HG03558 (cell line): ENCODE measurements at regions not wholly inside any gene's neighbourhood (a gene's known extent, or its start where the extent isn't known, plus 50 kb on each side); places are given as distances from the start of the nearest gene placed in this dataset.
"Not testable (repeated sequence)": the region's sequence is repeated elsewhere in the genome, so short reads cannot be mapped to it uniquely, and the experiment has no call there.

Experiments used
- ATAC-seq: cut with Tn5 transposase; IDR thresholded peaks from one replicate; pipeline ENCODE4 v1.9.1; 2021; ENCODE audit warnings: moderate number of reproducible peaks; ENCODE audit not compliant: unreplicated experiment; ENCODE audit errors: extremely low read depth

DNA sequence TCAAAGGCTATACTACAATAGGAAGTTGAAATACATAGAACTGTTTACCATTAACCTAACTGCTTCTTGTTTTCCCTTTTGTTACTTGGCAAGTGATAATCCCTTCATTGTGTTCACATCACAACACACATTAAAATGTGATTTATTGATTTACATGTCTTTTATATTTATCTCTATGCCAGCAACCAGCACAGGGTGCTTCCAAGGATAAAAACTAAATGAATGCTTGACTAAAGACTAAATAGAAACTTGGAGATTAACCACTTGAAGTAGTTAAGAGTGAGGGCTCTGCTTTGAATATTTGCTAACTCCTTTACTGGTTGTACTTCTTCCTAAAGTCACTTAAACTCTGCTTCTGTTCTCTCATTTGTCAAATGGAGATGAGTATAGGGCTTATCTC, 1730.6 kb downstream of the EFNA5 start:
- ATAC-seq = no peak

DNA sequence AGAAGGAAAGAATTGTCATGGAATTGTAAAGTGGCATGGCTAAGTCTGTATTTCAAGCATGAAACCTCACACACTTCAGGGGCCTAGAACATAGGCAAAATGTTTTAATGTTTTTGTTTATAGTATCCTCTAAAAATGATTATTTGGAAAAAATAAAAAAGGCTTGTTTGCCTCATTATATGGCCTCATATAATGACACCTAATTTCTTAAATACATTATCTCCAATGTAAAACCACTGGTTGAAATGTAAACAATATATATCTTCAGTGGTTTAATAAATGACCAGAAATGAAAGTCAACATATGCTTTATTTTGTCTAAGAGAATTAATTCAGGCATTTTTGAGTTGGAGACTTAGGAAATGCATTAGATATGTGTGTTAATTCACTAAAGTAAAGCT, 1736.6 kb downstream of the EFNA5 start:
- ATAC-seq = no peak

DNA sequence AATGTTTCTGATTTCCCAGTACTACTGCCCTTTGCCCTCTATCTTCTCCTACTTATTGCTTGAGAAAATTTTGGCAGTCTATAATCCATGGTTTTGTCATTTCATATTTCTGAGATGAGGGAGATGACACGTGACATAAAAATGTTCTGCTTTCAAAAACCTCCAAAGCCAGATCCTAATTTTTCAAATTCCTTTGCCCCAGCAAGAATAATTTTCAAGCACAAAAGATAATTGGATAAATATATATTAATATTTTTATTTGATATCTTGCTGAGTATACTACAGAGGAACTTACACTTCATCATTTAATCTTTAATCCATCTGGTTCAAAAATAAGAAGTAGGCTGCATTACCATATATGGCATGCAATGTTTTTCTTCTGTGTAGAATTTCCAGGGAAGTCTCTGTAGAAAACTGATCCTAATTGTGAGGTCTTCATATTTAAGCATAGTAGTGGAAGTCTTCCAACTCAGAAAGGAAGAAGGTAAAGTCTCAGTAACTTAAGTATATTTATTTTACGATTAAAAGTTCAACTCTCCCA, 1738.8 kb downstream of the EFNA5 start:
- no peak for ATAC-seq

DNA sequence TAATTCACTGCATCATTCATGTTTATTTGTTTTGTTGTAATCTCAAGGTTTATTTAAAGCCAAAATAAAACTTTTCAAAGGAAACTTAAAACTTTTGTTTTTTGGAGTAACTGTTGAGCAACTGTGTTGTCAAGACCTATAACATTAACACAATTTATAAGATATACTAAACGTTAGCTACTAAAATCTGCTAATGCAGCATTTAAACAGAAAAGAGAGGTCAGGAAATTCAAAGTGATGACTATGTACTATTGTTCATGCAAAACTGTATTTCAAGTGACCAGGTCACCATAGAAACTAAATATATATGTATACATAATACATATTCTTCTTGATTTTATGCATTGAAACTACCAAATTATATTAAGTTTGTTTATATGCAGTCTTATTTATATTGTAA, 1740.9 kb downstream of the EFNA5 start:
- ATAC-seq = no peak

DNA sequence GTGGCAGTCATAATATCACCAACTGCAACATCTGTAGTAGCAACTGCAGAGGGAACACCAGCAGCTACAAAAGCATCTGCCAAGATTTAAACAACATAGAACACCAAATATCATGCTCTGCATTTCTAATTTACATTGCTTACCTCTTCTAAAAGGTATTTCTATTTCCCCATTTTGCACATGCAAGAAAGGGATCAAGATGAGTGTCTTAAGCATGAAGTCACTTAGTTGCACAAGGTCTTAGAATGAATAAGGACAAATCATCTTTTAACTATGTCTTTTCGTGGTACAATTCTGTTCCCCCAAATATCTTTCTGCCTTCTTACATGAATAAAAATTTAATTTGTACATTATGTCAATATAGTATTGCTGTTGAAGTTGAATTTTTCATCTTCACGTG, 1746.4 kb downstream of the EFNA5 start:
- ATAC-seq = no peak

DNA sequence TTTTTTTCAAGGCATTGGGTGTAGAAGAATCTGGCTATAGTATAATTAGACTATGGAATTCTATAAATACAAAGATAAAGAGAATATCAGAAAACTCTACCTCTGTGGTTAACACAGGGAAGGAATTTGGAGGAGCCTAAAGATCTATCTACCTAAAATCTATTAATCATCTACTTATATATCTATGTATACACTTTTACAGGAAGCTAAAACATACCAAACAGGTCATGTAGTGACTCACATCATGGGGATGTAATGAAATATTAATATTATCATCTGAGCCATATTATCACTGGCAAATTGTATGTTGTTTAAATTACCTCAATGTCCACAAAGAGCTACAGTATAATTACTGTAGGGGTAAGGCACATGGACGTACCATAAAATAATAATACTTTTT, 1748.2 kb downstream of the EFNA5 start:
- no peak for ATAC-seq

DNA sequence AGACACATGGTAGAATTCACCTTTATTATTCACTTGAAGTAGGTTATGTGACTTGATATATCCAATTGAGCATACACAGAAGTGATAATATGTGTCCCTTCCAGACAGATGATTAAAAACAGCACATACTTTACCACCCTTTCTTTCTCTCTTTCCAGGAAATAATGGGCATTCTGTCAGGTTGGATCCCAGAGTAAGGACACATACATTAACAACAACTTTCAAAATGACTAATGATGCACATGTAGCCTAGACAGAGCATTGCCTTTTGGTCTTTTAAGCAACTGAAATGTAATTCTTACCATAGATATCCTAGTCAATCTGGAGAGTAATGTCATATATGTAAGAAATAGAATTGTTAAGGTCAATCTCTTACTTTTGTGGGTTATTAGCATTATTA, 1748.7 kb downstream of the EFNA5 start:
- no peak for ATAC-seq

DNA sequence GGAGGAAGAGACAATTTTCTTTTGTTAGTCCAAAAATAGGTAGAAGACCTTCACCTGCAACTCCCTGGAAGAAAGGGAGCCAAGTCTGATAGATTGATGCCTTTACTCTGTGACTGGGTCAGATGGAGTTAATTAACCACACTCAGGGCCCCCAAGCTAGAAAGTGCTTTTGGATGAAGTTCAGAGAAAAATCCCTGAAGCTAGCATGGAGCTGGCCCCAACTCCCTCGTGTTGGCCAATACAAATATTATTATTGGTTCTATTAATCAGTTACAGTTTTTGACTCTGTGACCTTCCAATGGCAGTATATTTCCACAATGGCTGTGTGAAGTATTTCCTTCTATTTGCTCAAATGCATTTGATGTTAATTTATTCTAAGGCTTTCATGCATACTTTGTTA, 1753.5 kb downstream of the EFNA5 start:
- no peak for ATAC-seq

DNA sequence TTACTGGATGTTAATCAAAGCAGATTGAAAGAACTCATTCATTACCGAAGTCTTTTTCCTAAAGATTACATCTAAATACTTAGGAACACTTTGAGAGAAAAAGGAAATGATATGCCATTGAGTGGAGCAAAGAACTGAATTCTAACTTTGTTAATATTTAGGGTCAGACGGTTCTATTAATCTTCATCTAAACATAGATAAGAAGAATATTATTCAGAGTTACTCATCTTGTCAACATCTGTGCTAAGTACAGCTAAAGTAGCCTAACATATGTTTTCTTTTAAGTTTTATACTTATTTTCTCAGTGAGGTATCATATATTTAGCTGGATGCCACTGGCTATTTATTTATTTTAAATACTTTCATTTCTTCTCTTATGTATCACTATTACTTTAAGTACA, 1763.7 kb downstream of the EFNA5 start:
- ATAC-seq = no peak

DNA sequence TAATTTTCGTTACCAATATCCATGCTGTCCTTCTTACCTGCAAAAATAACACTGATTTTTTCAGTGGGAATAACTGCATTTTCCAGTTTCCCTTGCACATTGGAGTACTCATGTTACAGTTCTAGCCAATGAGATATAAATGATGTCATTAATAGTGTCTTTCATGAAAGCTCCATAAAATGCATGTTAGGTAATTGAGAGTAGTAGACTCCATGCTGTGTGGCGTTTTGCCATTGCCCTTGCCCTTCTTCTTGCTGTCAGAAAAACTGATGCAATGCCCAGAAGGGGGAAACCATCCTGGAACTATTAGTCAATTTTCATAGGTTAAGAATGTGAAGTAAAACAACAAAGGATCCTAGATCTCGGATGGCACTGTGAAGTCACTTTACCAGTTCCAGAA, 1765.3 kb downstream of the EFNA5 start:
- ATAC-seq = no peak

DNA sequence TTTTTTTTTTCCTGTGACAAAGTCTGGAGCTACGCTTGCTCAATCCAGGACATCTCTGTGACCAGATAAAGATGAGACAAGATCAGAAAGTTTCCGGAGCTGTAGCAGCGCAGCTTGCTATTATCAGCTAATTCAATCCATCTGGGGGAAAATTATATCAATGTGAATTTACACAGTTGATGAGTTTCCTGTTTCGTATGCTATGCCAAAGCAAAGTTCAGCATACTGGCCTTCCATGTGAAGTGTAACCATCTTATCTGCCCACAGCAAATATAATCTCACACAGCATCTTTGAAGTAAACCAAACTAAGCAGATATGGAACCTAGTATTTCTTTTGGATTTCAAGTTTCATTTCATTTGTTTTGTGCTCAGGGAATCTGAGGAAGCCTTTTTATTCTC, 1767.7 kb downstream of the EFNA5 start:
- no peak for ATAC-seq

DNA sequence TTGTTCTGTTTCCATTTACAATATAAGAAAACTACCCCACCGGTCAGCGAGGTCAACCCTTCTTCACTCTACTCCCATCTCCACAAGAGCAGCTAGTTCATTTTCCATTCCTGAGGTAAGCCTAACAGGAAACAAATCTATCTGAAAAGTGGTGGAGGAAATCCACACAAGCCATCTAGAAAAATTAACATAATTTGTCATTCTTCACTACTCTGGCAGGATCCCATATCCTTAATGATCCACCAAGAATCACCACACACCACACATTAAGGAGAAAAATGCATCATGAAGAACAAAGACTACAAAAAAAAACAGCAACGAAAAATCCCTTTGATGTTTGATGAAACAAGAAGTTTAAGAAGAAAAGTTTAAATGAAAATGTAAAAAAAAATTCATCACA, 1771.0 kb downstream of the EFNA5 start:
- ATAC-seq = no peak

DNA sequence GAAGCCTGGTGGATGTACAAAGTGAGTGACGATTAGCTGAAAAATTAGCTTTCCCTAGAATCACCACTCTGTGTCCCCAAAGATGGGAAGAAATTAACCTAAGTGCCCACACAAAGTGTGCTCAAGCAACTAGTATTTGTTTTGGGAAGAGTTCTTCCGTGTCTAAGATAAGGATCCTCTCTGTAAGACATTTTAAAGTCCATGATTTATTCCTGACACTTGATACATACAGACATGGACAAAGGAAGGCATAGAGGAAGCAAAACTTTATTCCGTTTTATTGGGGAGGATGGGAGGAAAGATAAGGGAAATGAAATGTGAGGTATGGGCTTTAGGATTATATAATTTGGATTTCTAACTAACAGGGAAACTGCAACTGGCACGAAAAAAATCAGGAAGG, 1772.6 kb downstream of the EFNA5 start:
- no peak for ATAC-seq

DNA sequence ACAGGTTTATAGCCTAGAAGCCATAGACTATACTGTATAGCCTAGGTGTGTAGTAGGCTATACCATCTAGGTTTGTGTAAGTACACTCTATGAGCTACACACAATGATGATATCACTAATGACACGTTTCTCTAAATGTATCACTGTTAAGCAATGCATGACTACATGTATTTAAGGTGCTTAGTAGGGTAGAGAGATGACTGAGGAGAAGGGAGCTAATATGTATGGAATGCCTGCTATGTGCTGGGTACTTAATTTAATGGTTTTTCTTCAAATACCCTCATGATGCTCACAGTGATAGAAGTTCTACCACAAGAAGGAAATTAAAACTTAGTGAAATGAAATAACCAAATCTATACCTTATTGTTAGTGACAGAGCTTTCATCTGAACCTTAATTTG, 1785.5 kb downstream of the EFNA5 start:
- ATAC-seq = no peak

DNA sequence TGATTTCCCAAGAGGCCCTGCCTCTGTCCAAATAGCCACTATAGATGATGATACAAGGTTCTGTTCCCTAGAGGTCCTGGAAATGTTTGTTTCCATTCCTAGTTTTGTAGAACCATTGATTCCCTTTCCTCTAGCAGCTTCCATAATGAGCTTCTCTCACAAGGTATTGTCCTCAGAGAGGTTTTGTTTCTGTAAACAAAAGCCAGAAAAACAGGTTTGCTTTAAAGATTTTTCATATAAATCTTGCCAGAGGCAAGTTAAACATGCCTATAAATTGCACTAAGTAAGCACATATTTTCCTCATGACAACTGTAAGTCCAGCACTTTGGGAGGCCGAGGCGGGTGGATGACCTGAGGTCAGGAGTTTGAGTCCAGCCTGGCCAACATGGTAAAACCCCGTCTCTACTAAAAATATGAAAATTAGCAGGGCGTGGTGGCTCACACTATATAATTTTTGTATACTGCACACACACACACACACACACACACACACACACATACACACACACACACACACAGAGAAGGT, 1787.7 kb downstream of the EFNA5 start:
- no peak for ATAC-seq

DNA sequence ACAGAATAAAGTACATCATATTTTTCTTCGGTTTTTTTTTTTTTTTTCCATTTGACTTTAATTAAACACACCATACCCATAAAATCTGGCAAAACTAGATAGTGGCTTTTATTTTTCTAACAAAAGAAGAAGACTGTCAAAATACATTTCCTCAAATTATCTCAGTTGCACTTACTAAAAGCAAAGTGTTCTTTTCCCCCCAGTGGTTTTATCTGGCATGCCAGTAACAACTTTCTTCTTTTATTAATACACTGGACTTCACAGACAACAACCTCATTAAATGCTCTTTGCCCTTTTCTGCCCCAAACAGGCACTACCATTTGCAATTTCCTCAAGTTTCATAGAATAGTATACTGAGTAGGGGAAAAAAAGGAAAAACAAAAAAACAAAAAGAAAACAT, 1792.3 kb downstream of the EFNA5 start:
- ATAC-seq = no peak

DNA sequence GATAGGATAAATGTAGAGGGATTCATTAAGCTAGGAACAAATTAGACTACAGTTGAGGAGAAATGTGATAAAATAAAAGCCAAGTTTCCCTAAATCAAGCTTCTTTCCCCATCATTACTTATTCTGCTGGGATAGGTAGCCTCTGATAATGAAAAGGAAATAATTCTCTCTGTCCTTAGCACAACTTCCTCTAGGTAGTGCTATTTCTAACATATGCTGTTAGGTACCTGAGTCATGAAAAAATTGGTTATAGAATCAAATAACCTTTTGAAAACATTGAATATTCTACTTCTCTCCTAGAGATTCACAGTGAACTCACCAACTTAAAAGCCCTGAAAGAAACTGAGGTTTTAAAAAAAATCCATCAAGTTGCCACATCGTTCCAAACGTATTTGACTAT, 1793.1 kb downstream of the EFNA5 start:
- no peak for ATAC-seq

DNA sequence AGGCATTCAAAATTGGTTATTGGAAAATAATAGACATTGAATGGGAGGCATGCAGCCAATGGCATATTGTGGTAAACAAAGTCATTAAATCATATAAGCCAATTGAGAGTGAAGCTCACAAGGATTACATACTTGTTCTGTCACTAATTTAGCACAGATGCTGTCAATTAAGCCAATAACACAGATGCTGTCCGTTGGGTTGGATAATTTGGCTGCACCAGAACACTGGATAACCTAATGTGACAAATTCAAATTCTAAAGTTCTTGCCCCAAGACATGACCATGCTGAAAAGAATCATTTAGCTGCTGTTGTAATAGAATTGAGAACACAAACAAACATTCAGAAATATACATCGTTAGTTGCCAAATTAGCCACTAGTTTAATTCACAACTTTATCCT, 1796.4 kb downstream of the EFNA5 start:
- no peak for ATAC-seq

DNA sequence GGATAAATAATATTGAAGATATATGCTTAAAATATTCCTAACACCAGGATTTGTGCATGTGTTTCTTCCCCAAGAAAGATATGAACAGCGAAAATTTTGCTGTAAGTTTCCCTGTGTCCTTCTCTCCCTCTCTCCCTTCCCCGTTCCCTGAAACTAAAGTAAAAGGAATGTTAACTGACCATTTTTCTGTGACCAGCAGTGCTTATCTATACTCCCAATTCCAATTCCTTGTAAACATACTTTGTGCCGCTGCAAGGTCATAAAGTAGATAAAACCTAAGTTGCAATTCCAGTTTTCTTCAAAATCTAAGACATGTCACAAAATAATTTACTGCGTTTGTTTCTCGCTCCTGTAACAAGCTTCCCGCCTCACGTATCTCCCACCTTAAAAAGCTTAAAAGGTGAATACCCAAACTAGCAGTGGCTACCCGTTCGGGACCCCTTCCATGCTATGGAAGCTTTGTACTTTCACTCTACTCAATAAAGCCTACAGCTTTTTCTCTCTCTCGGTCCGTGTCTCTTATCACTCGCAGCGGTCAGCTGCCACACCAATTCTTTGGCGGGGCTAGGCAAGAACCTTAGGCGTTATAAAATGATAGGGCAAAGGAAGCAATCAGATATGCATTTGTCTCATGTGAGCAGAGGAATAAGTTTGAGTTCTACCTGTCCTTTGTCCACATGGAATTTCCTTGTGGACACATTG, 1798.0 kb downstream of the EFNA5 start:
- ATAC-seq = no peak

DNA sequence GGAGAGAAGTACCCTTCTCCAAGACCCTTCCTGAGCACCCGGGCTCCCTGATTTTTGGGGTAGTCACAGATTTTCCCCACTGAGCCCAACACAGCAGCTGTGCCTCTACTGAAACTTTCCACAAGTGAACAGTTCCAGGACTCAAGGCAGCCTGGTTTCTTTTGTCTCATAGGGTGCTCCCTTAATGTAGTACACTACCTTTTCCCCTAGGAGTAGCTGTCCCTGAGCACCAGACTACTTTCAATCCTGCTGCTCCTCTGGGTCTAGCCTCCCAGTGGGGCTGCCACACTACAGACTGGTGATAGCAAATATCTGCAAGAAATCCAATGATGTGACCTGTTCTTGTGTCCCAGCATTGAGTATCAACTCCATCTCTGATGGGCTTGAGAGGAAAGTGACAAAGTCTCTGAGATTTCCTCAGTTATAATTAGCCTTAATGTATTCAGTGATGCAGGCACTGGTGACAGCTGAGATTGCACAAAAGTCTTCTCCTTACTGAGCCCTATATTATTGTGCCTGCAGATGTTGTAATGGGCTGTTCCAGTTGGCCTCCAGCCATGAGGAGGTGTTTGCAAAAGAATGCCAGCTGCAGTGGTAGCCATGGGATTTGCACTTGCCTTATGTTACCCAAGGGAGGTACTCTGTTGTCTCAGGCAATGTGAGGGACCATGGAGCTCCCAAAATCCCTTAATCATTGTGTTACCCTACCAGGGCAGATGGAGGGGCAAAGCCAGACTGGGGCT, 1802.5 kb downstream of the EFNA5 start:
- ATAC-seq = no peak

DNA sequence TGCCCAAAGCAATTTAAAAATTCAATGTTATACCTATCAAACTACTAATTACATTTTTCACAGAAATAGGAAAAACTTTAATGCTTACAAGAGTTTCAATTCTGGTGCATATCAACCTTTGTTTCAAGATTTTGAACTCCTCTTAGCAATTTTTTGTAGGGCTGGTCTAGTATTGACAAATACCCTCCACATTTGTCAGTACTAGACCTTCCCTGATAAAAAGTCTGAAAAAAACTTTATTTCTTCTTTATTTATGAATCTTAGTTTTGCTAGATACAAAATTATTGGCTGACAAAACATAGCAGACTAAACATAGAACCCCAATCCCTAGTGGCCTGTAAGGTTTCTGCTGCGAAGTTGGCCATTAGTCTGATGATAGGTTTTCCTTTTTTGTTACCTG, 1804.9 kb downstream of the EFNA5 start:
- no peak for ATAC-seq

DNA sequence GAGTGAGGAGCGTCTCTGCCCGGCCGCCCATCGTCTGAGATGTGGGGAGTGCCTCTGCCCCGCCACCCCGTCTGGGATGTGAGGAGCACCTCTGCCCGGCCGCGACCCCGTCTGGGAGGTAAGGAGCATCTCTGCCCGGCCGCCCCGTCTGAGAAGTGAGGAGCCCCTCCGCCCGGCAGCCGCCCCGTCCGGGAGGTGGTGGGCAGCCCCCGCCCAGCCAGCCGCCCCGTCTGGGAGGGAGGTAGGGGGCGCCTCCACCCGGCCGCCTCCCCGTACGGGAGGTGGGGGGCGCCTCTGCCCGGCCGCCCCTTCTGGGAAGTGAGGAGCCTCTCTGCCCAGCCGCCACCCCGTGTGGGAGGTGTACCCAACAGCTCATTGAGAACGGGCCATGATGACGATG, 1811.4 kb downstream of the EFNA5 start:
- not testable (repeated sequence) for ATAC-seq
